H1 (cell line): ENCODE measurements at regions not wholly inside any gene's neighbourhood (a gene's known extent, or its start where the extent isn't known, plus 50 kb on each side); places are given as distances from the start of the nearest gene placed in this dataset.

Experiments
- CTCF ChIA-PET: fragments of 300-600 bp; sonication (Branson Sonifier 250); formaldehyde crosslinking; loops from one replicate; lab custom pipeline; 2021; ENCODE audit not compliant: partially characterized antibody; lab: Charles Lee
- POLR2A ChIA-PET: fragments of 300-600 bp; sonication (Branson Sonifier 250); formaldehyde crosslinking; loops from one replicate; lab custom pipeline; 2021; ENCODE audit warnings: inconsistent platforms; ENCODE audit not compliant: partially characterized antibody; lab: Charles Lee
- DNase-seq, 2 experiments: peaks; one replicate each; pipeline versions ENCODE4 v3.0.0 to v3.0.0-alpha.2; 2010 to 2022; ENCODE audit warnings: low spot score in 2 of 2, low read depth in 1 of 2, mixed read lengths in 1 of 2
- FAIRE-seq: peaks from 2 replicates; lab custom pipeline; 2011; peaks lifted over from hg19 to GRCh38; lab: Jason Lieb, UNC
- H2AFZ ChIP-seq: 2 replicates; pipeline ENCODE4 v1.8.1; 2012; ENCODE audit warnings: low read length, inconsistent platforms
- H2AK5ac ChIP-seq: 2 replicates; pipeline ENCODE4 v1.6.1; 2013; ENCODE audit warnings: low read depth, low read length
- H2BK120ac ChIP-seq: replicated peaks from 2 replicates; pipeline ENCODE3; 2013; ENCODE audit warnings: low read depth, low read length, inconsistent platforms
- H2BK12ac ChIP-seq: 2 replicates; pipeline ENCODE4 v1.6.1; 2013; ENCODE audit warnings: low read depth, low read length
- H2BK15ac ChIP-seq: 2 replicates; pipeline ENCODE4 v1.6.1; 2013; ENCODE audit warnings: low read length
- H2BK20ac ChIP-seq: 2 replicates; pipeline ENCODE4 v1.6.1; 2013; ENCODE audit warnings: low read length
- H2BK5ac ChIP-seq: 2 replicates; pipeline ENCODE4 v1.6.1; 2013; ENCODE audit warnings: low read depth, low read length
- H3K14ac ChIP-seq: 2 replicates; pipeline ENCODE4 v1.6.1; 2013; ENCODE audit warnings: inconsistent platforms; ENCODE audit not compliant: insufficient read length
- H3K18ac ChIP-seq: 2 replicates; pipeline ENCODE4 v1.6.1; 2013; ENCODE audit warnings: low read length; ENCODE audit errors: extremely low read depth
- H3K23ac ChIP-seq: 2 replicates; pipeline ENCODE4 v1.6.1; 2013; ENCODE audit warnings: inconsistent platforms; ENCODE audit not compliant: insufficient read length
- H3K23me2 ChIP-seq: 2 replicates; pipeline ENCODE4 v1.6.1; 2013; ENCODE audit warnings: low read depth, low read length
- H3K27ac ChIP-seq: 2 replicates; pipeline ENCODE4 v1.6.1; 2011; ENCODE audit warnings: low read depth, low read length, inconsistent platforms
- H3K27me3 ChIP-seq, 4 experiments: replicated peaks in 1 of 4; 1 replicate in 1 of 4; 2 replicates in 3 of 4; pipeline versions ENCODE4 v1.6.1 to v1.8.1; 2011 to 2013; ENCODE audit warnings: low read length in 3 of 4, mild to moderate bottlenecking in 3 of 4, inconsistent platforms in 2 of 4, mixed read lengths in 2 of 4, moderate library complexity in 1 of 4; ENCODE audit not compliant: control insufficient read depth in 3 of 4, insufficient read depth in 3 of 4; ENCODE audit errors: extremely low read depth in 1 of 4
- H3K36me3 ChIP-seq, 4 experiments: 2 replicates each; pipeline versions ENCODE4 v1.6.1 to v1.8.1; 2011 to 2013; ENCODE audit warnings: mild to moderate bottlenecking in 4 of 4, low read length in 3 of 4, moderate library complexity in 2 of 4, control low read depth in 1 of 4, inconsistent platforms in 1 of 4; ENCODE audit not compliant: insufficient read depth in 4 of 4, control insufficient read depth in 2 of 4
- H3K4ac ChIP-seq: replicated peaks from 2 replicates; pipeline ENCODE3; 2013; ENCODE audit warnings: low read length, low read depth, mixed read lengths, inconsistent platforms; ENCODE audit not compliant: insufficient read length
- H3K4me1 ChIP-seq, 4 experiments: replicated peaks in 1 of 4; 1 replicate in 1 of 4; 2 replicates in 3 of 4; pipeline versions ENCODE4 v1.6.1 to v1.8.1; 2011 to 2013; ENCODE audit warnings: low read length in 3 of 4, inconsistent platforms in 2 of 4, mixed read lengths in 1 of 4; ENCODE audit not compliant: insufficient read depth in 4 of 4, control insufficient read depth in 3 of 4
- H3K4me2 ChIP-seq, 2 experiments: 2 replicates each; pipeline versions ENCODE4 v1.6.1 to v1.8.1; 2011 to 2013; ENCODE audit warnings: low read depth in 2 of 2, low read length in 2 of 2, control low read depth in 1 of 2, inconsistent platforms in 1 of 2, mild to moderate bottlenecking in 1 of 2; ENCODE audit not compliant: insufficient read depth in 1 of 2
- H3K4me3 ChIP-seq, 4 experiments: fragments of 200-600, 300-600 bp in 1 of 4; sonication (generic), shearing (Covaris generic), sonication (Bioruptor Twin) in 1 of 4; 2 replicates each; pipeline versions ENCODE4 v1.5.1 to v1.8.1; 2011 to 2016; ENCODE audit warnings: low read length in 4 of 4, low read depth in 3 of 4, control low read depth in 2 of 4, inconsistent platforms in 2 of 4, mild to moderate bottlenecking in 2 of 4, mixed read lengths in 1 of 4, moderate library complexity in 1 of 4; ENCODE audit not compliant: insufficient read depth in 2 of 4; ENCODE audit errors: extremely low read depth in 1 of 4
- H3K56ac ChIP-seq: replicated peaks from 2 replicates; pipeline ENCODE3; 2013; ENCODE audit warnings: low read depth, mild to moderate bottlenecking, mixed read lengths, low read length, inconsistent platforms; ENCODE audit not compliant: insufficient read length
- H3K79me1 ChIP-seq: 2 replicates; pipeline ENCODE4 v1.6.1; 2013; ENCODE audit warnings: low read depth, low read length, control low read depth
- H3K79me2 ChIP-seq, 2 experiments: 2 replicates each; pipeline versions ENCODE4 v1.6.1 to v1.8.1; 2012 to 2013; ENCODE audit warnings: low read length in 2 of 2, mild to moderate bottlenecking in 2 of 2, inconsistent platforms in 1 of 2; ENCODE audit not compliant: insufficient read depth in 2 of 2, control insufficient read depth in 1 of 2
- H3K9ac ChIP-seq, 4 experiments: replicated peaks in 1 of 4; 1 replicate in 1 of 4; 2 replicates in 3 of 4; pipeline versions ENCODE4 v1.6.1 to v1.8.1; 2011 to 2013; ENCODE audit warnings: low read depth in 3 of 4, low read length in 3 of 4, control low read depth in 2 of 4, mild to moderate bottlenecking in 2 of 4, moderate library complexity in 2 of 4, inconsistent platforms in 1 of 4; ENCODE audit errors: extremely low read depth in 1 of 4
- H3K9me3 ChIP-seq, 2 experiments: 2 replicates each; pipeline versions ENCODE4 v1.6.1 to v1.8.1; 2012 to 2013; ENCODE audit warnings: mild to moderate bottlenecking in 2 of 2, moderate library complexity in 2 of 2, control low read depth in 1 of 2, inconsistent platforms in 1 of 2, low read depth in 1 of 2, low read length in 1 of 2, mixed read lengths in 1 of 2; ENCODE audit not compliant: insufficient read depth in 2 of 2
- H4K20me1 ChIP-seq, 2 experiments: replicated peaks in 1 of 2; 2 replicates each; pipeline versions ENCODE3 to v1.8.1; 2011 to 2013; ENCODE audit warnings: inconsistent platforms in 2 of 2, low read length in 2 of 2, mild to moderate bottlenecking in 1 of 2; ENCODE audit not compliant: insufficient read depth in 2 of 2, control insufficient read depth in 1 of 2
- H4K5ac ChIP-seq: 2 replicates; pipeline ENCODE4 v1.6.1; 2013; ENCODE audit warnings: low read length, low read depth, mixed read lengths, inconsistent platforms; ENCODE audit not compliant: insufficient read length
- H4K8ac ChIP-seq: 2 replicates; pipeline ENCODE4 v1.8.0; 2013; ENCODE audit warnings: mild to moderate bottlenecking, moderate library complexity, low read length, inconsistent platforms; ENCODE audit not compliant: insufficient read depth; ENCODE audit errors: extremely low read depth
- H4K91ac ChIP-seq: replicated peaks from 2 replicates; pipeline ENCODE3; 2013; ENCODE audit warnings: low read length, mixed read lengths, inconsistent platforms; ENCODE audit not compliant: insufficient read length
- ATF2 ChIP-seq: IDR thresholded peaks from 2 replicates; pipeline ENCODE4 v1.6.1; 2012; ENCODE audit warnings: low read length, inconsistent platforms
- BACH1 ChIP-seq: IDR thresholded peaks from 2 replicates; pipeline ENCODE4 v1.6.1; 2012; ENCODE audit warnings: low read length, improper control_type of control experiment
- BCL11A ChIP-seq, 2 experiments: IDR thresholded peaks; one replicate each; pipeline ENCODE4 v1.6.1; 2011; ENCODE audit warnings: low read depth in 2 of 2, low read length in 2 of 2, mild to moderate bottlenecking in 2 of 2
- EZH2 ChIP-seq: fragments of 200-600 bp; sonication (generic); IDR thresholded peaks from 2 replicates; pipeline ENCODE4 v1.7.1; 2012; ENCODE audit warnings: low read depth, mild to moderate bottlenecking, moderate library complexity, low read length, inconsistent platforms; ENCODE audit not compliant: severe bottlenecking
- JUN ChIP-seq: IDR thresholded peaks from 2 replicates; pipeline ENCODE4 v1.6.1; 2011; ENCODE audit warnings: low read depth, mild to moderate bottlenecking, improper control_type of control experiment, low read length
- KDM4A ChIP-seq: IDR thresholded peaks from one replicate; pipeline ENCODE4 v1.7.1; 2012; ENCODE audit warnings: low read depth, mild to moderate bottlenecking, moderate library complexity, low read length, inconsistent platforms; ENCODE audit not compliant: severe bottlenecking
- NANOG ChIP-seq: IDR thresholded peaks from 2 replicates; pipeline ENCODE4 v1.6.1; 2011; ENCODE audit warnings: low read length, low read depth, mild to moderate bottlenecking, inconsistent platforms; ENCODE audit not compliant: insufficient read depth, poor library complexity, severe bottlenecking
- POU5F1 ChIP-seq: IDR thresholded peaks from 2 replicates; pipeline ENCODE4 v1.6.1; 2011; ENCODE audit warnings: low read depth, mild to moderate bottlenecking, low read length, moderate library complexity
- RXRA ChIP-seq: IDR thresholded peaks from 2 replicates; pipeline ENCODE4 v1.6.1; 2011; ENCODE audit warnings: low read depth, mild to moderate bottlenecking, low read length, moderate library complexity; ENCODE audit not compliant: insufficient read depth
- SIRT6 ChIP-seq: IDR thresholded peaks from one replicate; pipeline ENCODE4 v1.7.1; 2012; ENCODE audit warnings: low read length, inconsistent platforms
- SP4 ChIP-seq: IDR thresholded peaks from 2 replicates; pipeline ENCODE4 v1.6.1; 2012; ENCODE audit warnings: low read length, inconsistent platforms
- TBP ChIP-seq: IDR thresholded peaks from 2 replicates; pipeline ENCODE4 v1.6.1; 2011; ENCODE audit warnings: low read depth, low read length, improper control_type of control experiment
- TEAD4 ChIP-seq: IDR thresholded peaks from 2 replicates; pipeline ENCODE4 v1.6.1; 2012; ENCODE audit warnings: low read depth, low read length, inconsistent platforms, mixed read lengths
- YY1 ChIP-seq: IDR thresholded peaks from 2 replicates; pipeline ENCODE4 v1.6.1; 2011; ENCODE audit warnings: low read depth, mild to moderate bottlenecking, low read length
- WGBS, 2 experiments: shearing (Covaris generic) in 1 of 2; methylation state at CpG; one replicate each; pipeline versions ENCODE4 v1.1.6 to v1.1.7; 2013 to 2015; ENCODE audit warnings: low lambda C conversion rate in 2 of 2, mixed read lengths in 2 of 2, inconsistent platforms in 1 of 2, low coverage in 1 of 2, missing lambda C conversion rate in 1 of 2; ENCODE audit not compliant: insufficient replicate concordance in 2 of 2, insufficient coverage in 1 of 2, insufficient read length in 1 of 2; ENCODE audit errors: extremely low coverage in 1 of 2, missing lambda C conversion rate in 1 of 2; 5-methylcytosine and 5-hydroxymethylcytosine counted together

GRCh38 chr9:4424891-4425290 is 65.4 kb upstream of the SLC1A1 start:
- H3K9ac ChIP-seq: no peak overlapping the region
- no peak overlapping the region for H2BK20ac ChIP-seq
- H3K23ac ChIP-seq: no peak overlapping the region
- ChIA-PET CTCF (interaction anchor here (0.7 kb wide), 1 partner anchor 25 kb away, joined by 3 read pairs; no protein-coding TSS in a partner anchor), POLR2A (no interaction called here)
- no peak overlapping the region for H3K4me3 ChIP-seq
- H3K79me2 ChIP-seq: no peaks in the 10 kb centered on the region
- no peak overlapping the region for H3K14ac ChIP-seq
- no peak overlapping the region for H2BK15ac ChIP-seq
- H4K20me1 ChIP-seq: no peaks in the 10 kb centered on the region
- H3K56ac ChIP-seq: no peak overlapping the region
- no peak overlapping the region for H3K4me2 ChIP-seq
- no peaks in the 10 kb centered on the region for H3K36me3 ChIP-seq
- H3K4me1 ChIP-seq: peaks cover 0 to 3% (median 1%) of the 10 kb centered on the region in 4 experiments; a peak in 3 of 7 replicates
- H4K8ac ChIP-seq: no peak overlapping the region
- H2BK5ac ChIP-seq: no peak overlapping the region
- H3K4ac ChIP-seq: no peak overlapping the region
- no peak overlapping the region for H2AFZ ChIP-seq
- no peaks in the 10 kb centered on the region for H3K27me3 ChIP-seq
- no peak overlapping the region for H3K18ac ChIP-seq
- H4K5ac ChIP-seq: no peak overlapping the region
- H3K23me2 ChIP-seq: no peaks in the 10 kb centered on the region
- H3K27ac ChIP-seq: no peak overlapping the region
- no peak overlapping the region for H2BK120ac ChIP-seq
- no peak overlapping the region for H4K91ac ChIP-seq
- H3K79me1 ChIP-seq: no peaks in the 10 kb centered on the region
- no peak for FAIRE-seq
- no peak overlapping the region for H2BK12ac ChIP-seq
- no peak for DNase-seq
- no peaks in the 10 kb centered on the region for H3K9me3 ChIP-seq
- no peak overlapping the region for H2AK5ac ChIP-seq
- 67% methylated on average over 3 of the region's 4 CpGs; no CpG with 5 or more reads in 1 of the 2 experiments for WGBS, 2 experiments
- TF ChIP-seq TBP (no peak), YY1 (no peak), SP4 (no peak), EZH2 (no peak), BCL11A (IDR thresholded peaks at IDR 0.05; ENCODE audit: low read depth in 2 of 2, low read length in 2 of 2) (no peak), SIRT6 (no peak), BACH1 (no peak), NANOG (no peak), POU5F1 (no peak), ATF2 (no peak), KDM4A (no peak), JUN (no peak), TEAD4 (no peak), RXRA (no peak)
